Calu3 (cell line): ENCODE measurements at regions not wholly inside any gene's neighbourhood (a gene's known extent, or its start where the extent isn't known, plus 50 kb on each side); places are given as distances from the start of the nearest gene placed in this dataset.

Source experiments
- BruUV-seq: library from RNA; stranded (reverse); fragments of 400-500 nt; replicated peaks from 2 replicates; lab custom pipeline; 2021; lab: Mats Ljungman, UMichigan
- CTCF ChIA-PET: fragments of 300-600 bp; sonication (Branson Sonifier 250); formaldehyde crosslinking; loops from one replicate; lab custom pipeline; 2022; ENCODE audit warnings: antibody characterized with exemption; lab: Charles Lee
- DNase-seq: peaks from one replicate; pipeline ENCODE4 v3.0.0; 2022
- H3K27ac Mint-ChIP-seq: one replicate; pipeline ENCODE4 v1.8.0; 2022; ENCODE audit warnings: mixed read lengths; ENCODE audit not compliant: unreplicated experiment
- H3K27me3 Mint-ChIP-seq: one replicate; pipeline ENCODE4 v1.8.0; 2022; ENCODE audit warnings: mixed read lengths; ENCODE audit not compliant: unreplicated experiment
- H3K36me3 Mint-ChIP-seq: one replicate; pipeline ENCODE4 v1.8.0; 2022; ENCODE audit warnings: mild to moderate bottlenecking, moderate library complexity, mixed read lengths; ENCODE audit not compliant: insufficient read depth, unreplicated experiment
- H3K4me1 Mint-ChIP-seq: one replicate; pipeline ENCODE4 v1.8.0; 2022; ENCODE audit warnings: mild to moderate bottlenecking, low read depth, mixed read lengths; ENCODE audit not compliant: unreplicated experiment
- H3K4me3 Mint-ChIP-seq: one replicate; pipeline ENCODE4 v1.8.0; 2022; ENCODE audit warnings: mild to moderate bottlenecking, low read depth, moderate library complexity, mixed read lengths; ENCODE audit not compliant: unreplicated experiment
- H3K9me3 Mint-ChIP-seq: one replicate; pipeline ENCODE4 v1.8.0; 2022; ENCODE audit warnings: low read depth, mixed read lengths; ENCODE audit not compliant: unreplicated experiment
- CTCF ChIP-seq: fragments of 200-600 bp; IDR thresholded peaks from one replicate; pipeline ENCODE4 v1.8.0; 2022; ENCODE audit warnings: antibody characterized with exemption; ENCODE audit not compliant: unreplicated experiment
- intact Hi-C: fragments of 100-400 bp; cut with micrococcal nuclease; formaldehyde crosslinking; loops from one replicate; pipeline ENCODE4 v1.10.0; 2022; ENCODE audit not compliant: unreplicated experiment

GRCh38 chr19:23855676-23856075 is 59.0 kb upstream of the ZNF726 start:
- Mint-ChIP-seq H3K36me3 (no peaks in the 10 kb centered on the region), H3K4me1 (no peaks in the 10 kb centered on the region), H3K27ac (no peak overlapping the region), H3K4me3 (no peak overlapping the region), H3K9me3 (peaks cover 18% of the 10 kb centered on the region), H3K27me3 (no peaks in the 10 kb centered on the region)
- CTCF ChIA-PET = no interaction called here
- intact Hi-C loops = no loop called here
- TF ChIP-seq CTCF = no peak
- no peak for DNase-seq
- BruUV-seq = no TSS peak

- CTCF ChIA-PET = no interaction called here
- Mint-ChIP-seq H3K4me1 (no peaks in the 10 kb centered on the region), H3K9me3 (peaks cover 26% of the 10 kb centered on the region), H3K27me3 (no peaks in the 10 kb centered on the region), H3K27ac (no peak overlapping the region), H3K36me3 (no peaks in the 10 kb centered on the region), H3K4me3 (no peak overlapping the region)
- intact Hi-C loops = no loop called here
- DNase-seq = no peak
- no peak for TF ChIP-seq CTCF
- BruUV-seq = no TSS peak
Measured at GRCh38 chr19:23851966-23852365, 62.7 kb upstream of the ZNF726 start.

GRCh38 chr19:23832717-23833327 is 74.1 kb upstream of the ZNF681 start:
- Mint-ChIP-seq H3K36me3 (no peaks in the 10 kb centered on the region), H3K4me1 (no peaks in the 10 kb centered on the region), H3K9me3 (peaks cover 21% of the 10 kb centered on the region), H3K27me3 (no peaks in the 10 kb centered on the region), H3K27ac (no peak overlapping the region), H3K4me3 (no peak overlapping the region)
- intact Hi-C loops = no loop called here
- no peak for TF ChIP-seq CTCF
- CTCF ChIA-PET = no interaction called here
- BruUV-seq = no TSS peak
- DNase-seq = no peak

- Mint-ChIP-seq H3K27ac (no peak overlapping the region), H3K4me3 (no peak overlapping the region), H3K9me3 (peaks cover 15% of the 10 kb centered on the region), H3K27me3 (no peaks in the 10 kb centered on the region), H3K4me1 (peaks cover 7% of the 10 kb centered on the region), H3K36me3 (peaks cover 12% of the 10 kb centered on the region)
- no peak for TF ChIP-seq CTCF
- DNase-seq = no peak
- CTCF ChIA-PET = no interaction called here
- intact Hi-C loops = loop anchor here (5.0 kb wide), 1 partner anchor 62 kb away; a partner anchor contains a TSS
- no TSS peak for BruUV-seq
Measured at GRCh38 chr19:23823952-23824389, 65.3 kb upstream of the ZNF681 start.
